ENCODE measurements at regions not wholly inside any gene's neighbourhood (a gene's known extent, or its start where the extent isn't known, plus 50 kb on each side); places are given as distances from the start of the nearest gene placed in this dataset.

- H3K27ac ChIP-seq (replicated peaks): no peak overlapping the region
- TF ChIP-seq REST (IDR thresholded peaks at IDR 0.05; ENCODE audit: insufficient replicate concordance, low read depth) (no peak), GABPA (IDR thresholded peaks at IDR 0.05; ENCODE audit: low read depth) (no peak), CTCF (IDR thresholded peaks at IDR 0.05; ENCODE audit: insufficient read depth, low read length) (no peak), SPI1 (IDR thresholded peaks at IDR 0.05; ENCODE audit: borderline replicate concordance, low read depth) (no peak), POLR2AphosphoS5 (IDR thresholded peaks at IDR 0.05; ENCODE audit: low read depth) (no peak)
- H3K4me3 ChIP-seq (replicated peaks; ENCODE audit: insufficient read depth, low read length): no peak overlapping the region
- no peaks in the 10 kb centered on the region for H3K27me3 ChIP-seq (ENCODE audit: insufficient read depth, poor library complexity, severe bottlenecking)
- no peak for DNase-seq (ENCODE audit: low read depth in 1 of 2, low spot score in 1 of 2)
These were observed 266.4 kb downstream of the ICE1 start for GRCh38 chr5:5688925-5689310.

GRCh38 chr5:5688194-5688924 is 265.9 kb downstream of the ICE1 start:
- no peak for TF ChIP-seq GABPA (IDR thresholded peaks at IDR 0.05; ENCODE audit: low read depth)
- TF ChIP-seq CTCF (IDR thresholded peaks at IDR 0.05; ENCODE audit: insufficient read depth, low read length): no peak
- TF ChIP-seq REST (IDR thresholded peaks at IDR 0.05; ENCODE audit: insufficient replicate concordance, low read depth): no peak
- no peak for TF ChIP-seq POLR2AphosphoS5 (IDR thresholded peaks at IDR 0.05; ENCODE audit: low read depth)
- no peak for TF ChIP-seq SPI1 (IDR thresholded peaks at IDR 0.05; ENCODE audit: borderline replicate concordance, low read depth)
- Histone ChIP-seq H3K27ac (replicated peaks) (no peak overlapping the region), H3K4me3 (replicated peaks; ENCODE audit: insufficient read depth, low read length) (no peak overlapping the region), H3K27me3 (ENCODE audit: insufficient read depth, poor library complexity, severe bottlenecking) (no peaks in the 10 kb centered on the region)
- DNase-seq (ENCODE audit: low read depth in 1 of 2, low spot score in 1 of 2): no peak

GRCh38 chr5:5687113-5687512 is 264.6 kb downstream of the ICE1 start:
- H3K27me3 ChIP-seq (ENCODE audit: insufficient read depth, poor library complexity, severe bottlenecking): no peaks in the 10 kb centered on the region
- H3K4me3 ChIP-seq (replicated peaks; ENCODE audit: insufficient read depth, low read length): no peak overlapping the region
- no peak overlapping the region for H3K27ac ChIP-seq (replicated peaks)
- DNase-seq (ENCODE audit: low read depth in 1 of 2, low spot score in 1 of 2): no peak
- TF ChIP-seq REST (IDR thresholded peaks at IDR 0.05; ENCODE audit: insufficient replicate concordance, low read depth) (no peak), GABPA (IDR thresholded peaks at IDR 0.05; ENCODE audit: low read depth) (no peak), SPI1 (IDR thresholded peaks at IDR 0.05; ENCODE audit: borderline replicate concordance, low read depth) (no peak), POLR2AphosphoS5 (IDR thresholded peaks at IDR 0.05; ENCODE audit: low read depth) (no peak), CTCF (IDR thresholded peaks at IDR 0.05; ENCODE audit: insufficient read depth, low read length) (no peak)

Data from HL-60 (cell line).